NCI-H1694 treated with DMSO at 0.1 percent for 48 hours (cell line): ENCODE measurements at regions not wholly inside any gene's neighbourhood (a gene's known extent, or its start where the extent isn't known, plus 50 kb on each side); places are given as distances from the start of the nearest gene placed in this dataset.
A peak's percentile ranks its signal among the peaks of the same experiment; 100 is the strongest.

Source experiments
- DNase-seq: peaks from one replicate; lab custom pipeline; 2025; lab: John Stamatoyannopoulos, UW

GRCh38 chr1:212558693-212559480 lies 49.7 kb upstream of the ATF3 start:
- peak; percentile 50 for DNase-seq
